HG02973 (cell line): ENCODE measurements at regions not wholly inside any gene's neighbourhood (a gene's known extent, or its start where the extent isn't known, plus 50 kb on each side); places are given as distances from the start of the nearest gene placed in this dataset.
A peak's percentile ranks its signal among the peaks of the same experiment; 100 is the strongest.

ENCODE experiments used
- ATAC-seq: cut with Tn5 transposase; IDR thresholded peaks from one replicate; pipeline ENCODE4 v1.9.1; 2021; ENCODE audit warnings: moderate library complexity; ENCODE audit not compliant: unreplicated experiment

DNA sequence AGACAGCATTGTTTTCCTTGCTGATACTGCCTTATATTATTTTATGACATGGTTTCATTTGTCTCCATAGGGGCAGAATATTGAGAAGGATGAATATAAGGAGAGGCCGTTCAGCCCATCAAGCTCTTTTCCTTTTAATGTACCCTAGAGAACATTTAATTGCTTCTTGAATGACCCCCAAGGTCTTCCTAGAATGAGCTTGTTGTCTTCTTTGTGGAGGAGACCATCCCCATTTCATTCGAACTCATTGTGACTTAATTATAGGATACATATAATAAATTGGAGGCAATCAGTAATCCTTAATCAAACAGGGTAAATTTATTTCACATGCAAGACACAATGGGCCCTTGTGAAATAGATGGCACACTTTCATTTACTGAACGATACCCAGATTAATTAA lies 231.3 kb downstream of the MDFIC start:
- no peak for ATAC-seq

DNA sequence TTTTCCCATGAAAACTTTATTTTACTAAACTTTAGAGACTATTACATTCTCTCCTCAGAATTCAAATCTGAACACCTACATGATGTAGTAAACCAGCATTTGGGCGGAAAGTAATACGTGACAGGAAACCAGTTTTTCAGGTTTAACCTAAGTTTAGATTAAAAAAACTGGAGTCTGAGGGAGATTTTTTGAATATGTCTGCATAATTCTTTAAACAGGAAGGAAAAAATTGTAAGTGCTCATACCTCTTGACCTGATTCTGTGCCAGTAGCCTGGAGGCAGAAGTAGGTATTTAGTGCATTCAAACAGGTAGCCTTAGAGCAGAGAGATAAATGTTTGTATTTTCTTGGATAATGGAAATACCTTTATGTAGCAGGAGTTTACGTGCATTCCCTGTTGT lies 224.3 kb downstream of the MDFIC start:
- no peak for ATAC-seq

DNA sequence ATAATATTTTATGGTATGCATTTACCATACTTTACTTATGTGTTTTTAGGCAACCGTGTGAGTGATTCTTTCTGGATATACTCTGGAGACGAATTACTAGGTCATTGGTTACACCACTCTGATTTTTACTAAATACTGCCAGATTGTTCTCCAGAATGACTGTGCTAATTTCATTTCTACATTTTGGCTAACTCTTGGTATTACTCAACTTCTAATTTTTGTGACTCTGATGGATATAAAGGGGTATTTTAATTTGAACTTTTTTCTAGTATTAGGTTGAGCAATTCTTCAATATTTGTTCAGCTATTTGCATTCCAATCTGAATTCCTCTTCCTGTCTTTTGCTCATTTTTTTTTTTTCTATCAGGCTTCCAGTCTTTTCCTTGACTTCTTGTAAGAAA lies 223.6 kb downstream of the MDFIC start:
- ATAC-seq, result peak; percentile 97

DNA sequence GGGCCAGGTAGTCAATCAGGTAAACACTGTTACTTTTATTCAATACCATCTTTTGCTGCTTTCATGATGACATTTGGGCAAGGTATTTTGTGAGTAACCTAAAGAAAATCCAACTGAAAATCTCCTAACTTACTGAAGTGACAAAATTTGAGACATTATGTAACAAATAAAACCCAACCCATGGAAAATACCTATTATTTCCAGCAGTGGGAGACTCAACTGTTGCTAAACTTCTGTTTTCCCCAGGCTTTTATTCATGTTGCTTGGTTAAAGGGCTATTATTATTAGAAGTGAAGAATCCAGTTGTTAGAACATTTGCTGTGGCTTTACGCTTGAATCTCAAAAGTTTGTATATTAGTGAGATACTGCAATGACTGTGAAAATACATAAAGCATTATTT lies 215.9 kb downstream of the MDFIC start:
- ATAC-seq, result no peak

DNA sequence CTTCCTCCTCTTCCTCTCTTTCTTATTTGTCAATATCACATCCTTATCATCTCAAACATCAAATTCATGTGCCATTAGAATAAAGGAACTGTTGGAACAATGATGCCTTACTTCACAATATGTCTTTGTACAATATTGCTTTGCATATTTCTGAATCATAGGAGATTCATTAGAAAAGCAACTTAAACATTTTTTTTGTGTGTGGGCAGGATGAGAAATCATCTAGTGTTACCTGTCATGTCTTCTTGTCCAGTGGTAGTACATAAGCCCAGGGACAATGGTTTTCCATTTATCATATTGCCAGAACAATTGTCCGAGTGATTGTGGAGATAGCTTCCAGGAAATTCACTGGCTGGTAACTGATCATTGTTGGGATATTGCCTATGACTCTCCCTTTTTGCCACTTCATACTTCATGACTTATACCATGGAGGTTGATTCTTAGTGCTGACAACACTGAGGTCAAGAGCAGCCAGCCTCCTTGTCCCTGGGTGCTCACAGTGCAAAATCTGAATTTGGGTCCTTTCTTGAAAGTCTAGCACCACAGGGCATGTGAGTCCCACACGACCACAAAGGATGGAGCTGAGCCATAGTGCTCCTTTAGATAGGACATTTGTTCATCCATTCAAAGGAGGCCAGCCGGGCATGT lies 215.0 kb downstream of the MDFIC start:
- no peak for ATAC-seq

DNA sequence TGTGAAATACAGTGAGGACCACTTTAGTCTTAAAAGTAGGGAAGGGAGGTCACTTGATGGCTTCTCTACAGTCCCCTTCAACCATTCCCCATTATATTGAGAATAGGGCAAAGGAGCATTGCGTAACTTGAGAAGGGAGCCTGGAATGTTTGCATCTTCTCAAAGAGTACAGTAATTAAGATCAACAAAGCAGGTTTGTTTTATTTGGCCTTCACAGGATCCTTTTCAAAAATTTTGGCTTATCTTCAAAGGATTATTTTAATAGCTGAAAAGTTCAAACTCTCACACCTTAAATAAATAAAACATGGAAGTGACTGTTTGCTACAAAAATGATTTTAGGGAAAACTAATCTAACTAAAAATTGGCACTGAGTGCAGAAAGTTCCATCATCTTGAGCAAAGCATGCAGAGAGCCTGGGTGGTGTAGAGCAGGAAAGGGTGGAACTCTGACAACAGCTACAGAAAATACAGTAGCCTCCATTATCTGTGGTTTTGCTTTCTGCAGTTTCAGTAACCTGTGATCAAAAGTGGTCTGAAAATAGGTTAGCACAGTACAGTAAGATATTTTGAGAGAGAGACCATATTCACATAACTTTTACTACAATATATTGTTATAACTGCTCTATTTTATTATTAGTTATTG lies 214.0 kb downstream of the MDFIC start:
- ATAC-seq, result peak; percentile 96

DNA sequence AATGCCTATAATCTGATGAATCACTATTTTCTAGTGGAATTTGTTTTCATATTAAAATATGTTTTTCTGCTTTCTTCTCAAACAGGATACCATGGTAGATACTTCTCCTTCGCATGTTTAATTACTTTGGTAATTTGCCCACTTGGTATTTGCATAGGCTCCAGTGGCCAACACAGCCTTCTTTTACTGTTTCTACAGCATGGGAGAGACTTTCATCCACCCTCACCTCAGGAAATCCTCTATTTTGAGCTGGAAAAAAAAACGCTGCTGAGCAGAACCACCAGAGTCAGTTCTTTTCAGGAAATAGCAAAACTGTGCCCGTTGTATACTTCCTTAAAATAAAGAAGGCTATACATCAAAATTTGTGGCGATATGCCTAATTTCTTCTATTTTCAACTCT lies 213.3 kb downstream of the MDFIC start:
- no peak for ATAC-seq

DNA sequence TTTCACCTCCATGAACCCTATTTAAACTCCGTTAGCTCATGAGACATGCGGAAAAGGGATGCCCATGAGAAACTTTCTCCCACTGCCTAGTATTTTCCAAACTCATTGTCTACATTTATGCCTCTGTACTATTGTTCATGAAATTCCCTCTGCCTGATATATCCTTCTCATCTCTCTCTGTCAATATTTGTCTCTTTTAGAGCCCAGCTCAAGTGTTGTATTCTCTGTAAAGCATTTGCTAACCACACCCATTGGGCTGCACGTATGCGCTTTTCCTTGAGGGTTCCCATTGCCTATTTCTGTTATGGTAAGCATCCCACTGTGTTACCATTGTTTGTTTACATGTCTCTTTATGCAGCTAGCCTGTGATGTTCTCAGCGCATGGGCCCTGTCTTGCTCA lies 211.4 kb downstream of the MDFIC start:
- no peak for ATAC-seq

DNA sequence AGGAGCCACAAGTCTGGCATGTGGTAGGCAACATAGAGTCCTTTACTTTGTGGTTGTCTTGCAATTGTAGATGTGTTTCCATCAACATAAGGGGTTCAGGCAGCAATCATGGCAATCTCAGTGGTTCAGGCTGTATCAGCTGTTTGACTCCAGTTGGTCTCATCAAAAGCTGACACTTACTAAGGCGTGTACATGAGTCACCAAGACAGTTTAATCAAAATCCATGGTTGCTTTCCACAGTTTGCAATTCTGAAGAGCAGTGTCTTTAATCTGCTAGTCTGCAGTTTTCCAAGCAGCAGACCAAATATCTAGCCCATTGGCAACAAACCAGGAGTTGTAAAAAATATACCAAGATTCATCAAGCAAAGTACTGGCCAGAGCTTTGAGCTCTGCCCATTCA lies 210.2 kb downstream of the MDFIC start:
- no peak for ATAC-seq

DNA sequence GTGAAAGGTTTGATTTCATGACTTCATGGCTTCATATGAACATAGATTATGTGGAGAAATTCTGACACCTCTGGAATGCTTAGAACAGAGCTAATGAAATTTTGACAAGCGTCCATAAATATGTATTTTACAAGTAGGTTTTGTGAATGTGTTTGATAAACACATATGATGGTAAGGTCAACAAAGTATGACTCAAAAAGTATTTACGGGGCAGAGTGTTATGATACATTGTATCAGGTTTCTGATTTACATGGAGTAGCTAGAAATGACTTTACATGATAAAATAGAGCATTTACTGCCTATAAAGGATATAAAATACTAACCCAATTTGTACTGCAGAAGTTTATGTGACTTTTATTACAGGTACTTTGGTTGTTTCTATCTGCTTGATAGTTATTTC lies 206.3 kb downstream of the MDFIC start:
- no peak for ATAC-seq

DNA sequence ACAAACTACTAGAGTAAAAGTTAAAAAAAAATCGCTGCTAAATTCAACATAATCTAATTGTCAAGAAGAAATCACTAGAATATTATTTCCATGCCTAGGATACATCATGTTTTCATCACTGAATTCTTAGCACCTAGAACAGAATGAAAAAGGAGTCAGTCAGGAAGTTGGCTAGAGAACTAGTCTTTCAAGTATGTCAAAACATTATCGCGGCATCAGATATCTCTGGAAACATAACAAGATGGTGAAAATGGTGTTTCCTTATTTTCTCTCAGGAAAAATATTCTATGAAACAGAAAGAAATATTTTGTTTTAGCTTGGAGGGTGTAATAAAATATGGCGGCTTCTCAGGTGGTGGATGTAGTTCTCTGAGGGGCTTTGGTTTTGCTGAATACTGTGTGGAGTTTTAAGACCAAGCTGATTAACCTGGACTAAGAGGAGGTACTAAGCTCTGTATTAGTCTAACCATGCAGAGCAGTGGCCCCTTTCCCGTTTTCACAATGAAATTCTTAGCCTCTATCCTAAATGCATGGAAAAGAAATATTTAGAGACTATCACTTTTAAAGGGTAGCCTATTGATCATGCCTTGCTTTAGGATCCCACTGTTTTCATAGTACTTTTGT lies 205.6 kb downstream of the MDFIC start:
- no peak for ATAC-seq

DNA sequence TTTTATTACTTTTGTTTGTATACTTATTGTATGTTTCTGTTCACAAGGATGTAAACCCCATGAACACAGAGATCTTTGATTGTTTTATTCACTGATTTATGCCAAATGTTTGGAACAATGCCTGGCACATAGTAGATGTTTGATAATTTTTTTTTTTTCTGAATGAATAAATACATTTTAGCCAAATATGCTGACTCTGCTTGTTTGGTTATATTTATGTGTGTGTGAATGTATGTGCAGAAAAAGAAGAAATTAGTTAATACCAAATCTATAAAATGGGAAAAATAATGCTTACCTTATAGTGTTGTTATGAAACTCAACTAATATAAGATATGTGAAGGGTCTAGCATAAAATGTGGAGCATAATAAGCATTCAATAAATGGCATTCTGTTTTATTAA lies 203.9 kb downstream of the MDFIC start:
- no peak for ATAC-seq

DNA sequence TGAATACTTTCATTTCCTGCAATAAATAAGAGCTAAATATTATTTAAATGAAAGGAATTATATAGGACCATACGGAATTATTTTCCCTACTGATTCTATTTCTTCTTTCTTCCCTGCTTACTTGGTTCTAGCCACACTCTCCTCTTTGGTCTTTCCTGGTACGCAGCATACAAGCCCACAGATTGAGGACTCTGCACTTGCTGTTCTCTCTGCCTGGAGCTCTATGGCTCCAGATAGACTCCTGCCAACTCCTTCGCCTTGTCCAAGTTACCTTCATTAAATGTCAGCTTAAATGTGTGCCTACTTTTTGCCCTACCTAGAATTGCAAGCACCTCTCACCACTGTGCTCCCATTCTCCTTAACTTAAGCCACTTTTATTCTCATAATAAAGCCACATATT lies 203.4 kb downstream of the MDFIC start:
- no peak for ATAC-seq

DNA sequence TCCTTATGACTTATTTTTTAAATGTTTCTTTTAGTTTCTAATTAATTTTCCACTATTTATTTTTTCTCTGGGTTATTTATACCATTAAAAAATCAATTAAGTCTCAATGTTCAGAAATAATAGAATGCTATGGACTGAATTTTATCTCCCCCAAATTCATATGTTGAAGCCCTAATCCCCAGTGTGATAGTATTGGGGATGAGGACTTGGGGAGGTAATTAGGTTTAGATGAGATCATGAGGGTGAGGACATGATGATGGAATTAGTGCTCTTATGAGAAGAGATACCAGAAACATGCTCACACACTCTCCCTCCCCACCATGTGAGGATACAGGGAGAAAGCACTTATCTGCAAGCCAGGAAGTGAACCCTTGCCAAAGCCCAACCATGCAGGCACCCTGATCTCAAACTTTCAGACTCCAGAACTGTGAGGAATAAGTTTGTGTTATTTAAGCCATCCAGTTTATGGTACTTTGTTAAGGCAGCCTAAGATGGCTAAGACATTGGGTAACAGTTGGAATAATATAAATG lies 202.6 kb downstream of the MDFIC start:
- ATAC-seq, result no peak

DNA sequence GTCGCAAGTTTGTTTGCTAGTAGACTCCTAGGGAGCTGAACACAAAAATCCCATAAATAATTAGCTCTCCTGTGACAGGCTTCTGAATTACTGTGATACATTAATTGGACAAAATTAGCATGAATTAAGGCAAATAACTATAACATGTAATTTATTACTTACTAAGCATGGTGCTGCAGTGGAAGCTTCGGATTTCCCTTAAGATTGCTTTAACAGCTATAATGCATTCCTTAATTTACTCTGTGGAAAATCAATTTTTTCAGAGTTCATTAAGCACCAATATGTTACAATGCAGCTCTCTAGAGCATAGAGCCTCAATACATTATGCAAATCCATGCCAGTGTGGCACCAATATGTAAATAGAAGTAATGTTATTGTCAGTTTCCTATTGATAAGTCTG lies 201.5 kb downstream of the MDFIC start:
- no peak for ATAC-seq

DNA sequence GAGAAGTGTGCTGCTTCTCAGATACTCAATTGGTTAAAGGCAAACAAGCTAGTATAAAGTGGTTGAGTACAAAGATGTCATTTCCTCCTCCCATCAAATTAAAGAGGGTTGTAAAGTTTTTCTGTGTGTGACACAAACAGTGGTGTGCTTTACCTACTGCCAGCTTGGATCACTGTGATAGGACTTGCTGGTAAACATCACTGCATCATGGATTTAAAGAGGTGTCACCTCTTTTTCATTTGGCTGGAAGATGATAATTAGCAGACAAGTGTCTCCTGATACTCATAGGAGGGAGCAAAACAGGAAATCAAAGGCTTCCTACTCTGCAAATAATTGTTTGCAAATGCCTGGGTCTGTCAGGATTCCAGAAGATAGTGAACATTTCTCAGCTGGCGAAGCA lies 200.5 kb downstream of the MDFIC start:
- ATAC-seq, result no peak

DNA sequence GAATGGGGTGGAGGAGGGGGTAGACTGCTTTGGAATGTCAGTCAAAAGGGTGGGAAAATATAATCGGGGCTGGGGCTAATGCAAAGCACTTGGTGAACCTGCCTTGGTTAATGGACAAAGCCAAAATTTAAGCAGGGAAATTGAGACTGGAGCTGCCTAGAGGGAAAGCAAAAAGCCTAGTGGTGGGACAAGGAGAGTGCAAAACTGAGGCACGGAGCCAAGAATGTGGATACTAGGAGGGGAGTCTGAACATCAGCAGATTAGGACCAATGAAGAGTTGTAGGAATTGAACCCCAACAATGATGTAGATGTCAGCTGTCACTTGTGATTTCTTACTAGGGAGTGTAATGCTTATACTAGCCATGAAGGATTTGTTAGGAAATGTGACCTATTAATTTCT lies 195.9 kb downstream of the MDFIC start:
- no peak for ATAC-seq

DNA sequence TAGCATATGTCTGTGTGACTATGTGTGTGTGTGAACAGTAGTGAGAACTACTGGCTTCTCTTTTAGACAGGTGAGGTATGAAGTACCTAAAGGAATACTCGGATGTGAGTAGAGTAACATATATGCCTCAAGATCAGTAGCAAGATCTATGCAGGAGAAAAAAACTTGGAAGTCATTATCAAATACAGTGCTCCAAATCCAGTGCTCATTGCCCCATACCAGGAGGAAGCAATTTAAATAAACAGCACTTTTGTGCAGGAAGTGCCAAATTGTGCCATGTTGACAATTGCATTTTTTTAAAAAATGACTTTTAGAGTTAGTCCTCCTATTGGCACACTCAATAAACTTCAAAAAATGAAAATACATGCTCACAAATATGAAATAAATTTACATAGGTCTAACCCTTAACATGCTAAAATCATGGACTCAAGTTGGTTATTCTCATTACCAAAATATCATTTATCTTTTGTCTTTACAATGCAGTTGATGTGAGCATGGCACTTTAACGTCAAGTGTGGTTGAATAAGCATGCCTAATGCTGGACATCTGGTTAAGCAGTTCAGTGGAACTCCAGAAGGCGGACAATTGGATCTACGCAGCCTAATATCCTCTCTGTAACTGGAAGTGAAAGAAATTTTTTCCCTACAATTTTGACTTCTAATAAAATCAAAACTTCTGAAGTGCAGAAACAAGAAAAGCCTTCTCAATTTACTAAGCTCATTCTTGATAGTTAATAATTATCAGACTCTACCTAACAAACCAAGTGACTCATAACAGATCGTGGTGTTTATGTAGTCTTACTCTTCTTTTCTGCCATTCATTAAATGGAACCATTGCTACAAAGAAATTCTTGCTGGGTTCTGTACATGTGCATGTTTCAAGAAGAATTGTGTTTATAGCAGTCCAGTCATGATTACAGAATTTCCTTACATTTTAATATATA lies 195.2 kb downstream of the MDFIC start:
- ATAC-seq, result peak; percentile 60

DNA sequence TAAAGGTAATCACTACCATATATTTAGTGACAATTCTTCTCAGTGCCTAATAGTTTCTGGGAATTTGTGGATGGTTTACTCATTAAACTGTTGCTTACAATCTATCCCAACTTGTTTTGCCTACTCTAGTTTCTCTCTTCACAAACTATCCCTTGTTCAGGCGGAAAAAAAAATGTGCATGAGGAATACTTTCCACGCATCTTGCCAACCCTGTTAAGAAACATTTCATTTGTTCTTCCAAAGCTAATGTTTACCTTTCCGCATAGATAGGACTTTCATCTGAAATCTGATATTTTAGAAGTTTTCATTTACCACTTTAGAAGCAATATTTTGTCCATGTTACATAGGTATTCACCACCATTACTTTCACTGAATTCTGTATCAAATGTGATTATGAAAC lies 191.9 kb downstream of the MDFIC start:
- no peak for ATAC-seq

DNA sequence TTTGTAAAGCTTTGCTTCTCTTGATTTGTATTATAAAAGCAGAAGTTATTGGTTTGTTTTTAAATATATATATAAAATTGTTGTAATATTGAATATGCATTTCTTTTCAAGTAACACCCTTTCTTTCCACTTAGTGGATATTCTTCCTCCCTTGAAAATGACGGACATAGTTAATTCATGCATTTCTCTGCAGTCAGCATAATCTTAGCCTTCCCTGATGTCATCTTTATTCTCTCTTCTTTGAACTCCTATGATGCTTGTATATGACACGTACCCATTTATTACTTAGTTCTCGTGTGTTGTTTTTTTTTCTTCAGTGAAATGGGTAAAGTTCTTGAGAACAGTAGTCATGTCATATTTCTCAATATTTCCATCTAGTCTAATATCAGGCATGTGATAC lies 191.2 kb downstream of the MDFIC start:
- ATAC-seq, result no peak

DNA sequence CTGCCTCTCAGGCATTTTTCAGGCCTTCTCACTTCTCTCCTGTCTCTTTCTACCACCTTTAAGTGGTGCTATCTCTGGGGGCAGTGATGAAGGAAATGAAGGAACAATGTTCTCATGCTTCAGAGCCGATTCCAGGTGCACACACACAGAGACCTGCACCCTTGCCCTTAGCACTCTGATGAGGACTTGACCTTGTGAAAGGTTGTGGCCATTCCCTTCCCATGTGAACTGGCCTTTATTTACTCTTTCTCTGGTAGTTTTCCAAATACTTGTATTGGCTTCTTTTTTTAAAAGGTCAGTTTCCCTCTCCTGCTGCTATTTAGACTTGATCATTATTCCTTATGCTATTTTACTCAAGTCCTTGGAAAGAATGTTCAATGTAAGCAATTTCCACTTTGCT lies 188.6 kb downstream of the MDFIC start:
- ATAC-seq, result no peak
